ENCODE measurements at regions not wholly inside any gene's neighbourhood (a gene's known extent, or its start where the extent isn't known, plus 50 kb on each side); places are given as distances from the start of the nearest gene placed in this dataset.

GRCh38 chr3:152123457-152123856 is 145.3 kb upstream of the MBNL1 start:
- H3K4me3 ChIP-seq: no peak overlapping the region
- intact Hi-C loops (cut with DNase I): no loop called here
- no peaks in the 10 kb centered on the region for H3K27me3 ChIP-seq (ENCODE audit: insufficient read depth in 3 of 3, low read length in 2 of 3)
- no peak for TF ChIP-seq CTCF (IDR thresholded peaks at IDR 0.05)
- DNase-seq (no peak), ATAC-seq (no peak)
- H3K4me1 ChIP-seq: no peaks in the 10 kb centered on the region
- no peaks in the 10 kb centered on the region for H3K9me3 ChIP-seq
- 75 to 86% (median 84%) methylated on average over 1 of the region's 1 CpG for WGBS, 3 donors
- H3K27ac ChIP-seq: no peak overlapping the region
- H3K36me3 ChIP-seq (ENCODE audit: insufficient read depth in 1 of 2, low read depth in 1 of 2): no peaks in the 10 kb centered on the region

DNA sequence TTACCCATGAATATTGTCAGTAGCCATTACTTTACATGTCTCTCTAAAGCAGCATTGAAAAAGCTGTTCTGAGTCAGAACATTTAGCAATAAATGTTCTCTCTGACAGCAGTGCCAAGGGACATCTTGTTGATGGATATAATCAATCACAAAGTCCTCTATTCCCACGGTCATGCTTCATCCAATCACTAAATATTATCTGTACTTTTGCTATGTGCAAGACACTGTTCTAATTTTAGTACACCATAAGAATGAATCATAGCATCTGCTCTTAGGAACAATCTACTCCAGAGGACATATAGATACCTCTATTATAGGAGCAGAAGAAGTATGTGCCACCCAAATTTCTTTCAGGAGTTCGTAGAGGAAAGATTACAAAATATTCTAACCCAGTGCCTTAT is 142.5 kb upstream of the MBNL1 start:
- H3K27me3 ChIP-seq (ENCODE audit: insufficient read depth in 3 of 3, low read length in 2 of 3): no peaks in the 10 kb centered on the region
- no peak overlapping the region for H3K27ac ChIP-seq
- 78 to 89% (median 86%) methylated on average over 2 of the region's 2 CpGs for WGBS, 3 donors
- ATAC-seq (no peak), DNase-seq (no peak)
- no peaks in the 10 kb centered on the region for H3K9me3 ChIP-seq
- no peak for TF ChIP-seq CTCF (IDR thresholded peaks at IDR 0.05)
- H3K4me1 ChIP-seq: no peaks in the 10 kb centered on the region
- intact Hi-C loops (cut with DNase I): no loop called here
- no peaks in the 10 kb centered on the region for H3K36me3 ChIP-seq (ENCODE audit: insufficient read depth in 1 of 2, low read depth in 1 of 2)
- H3K4me3 ChIP-seq: no peak overlapping the region

GRCh38 chr3:152127058-152127457 is 141.7 kb upstream of the MBNL1 start:
- H3K4me1 ChIP-seq: no peaks in the 10 kb centered on the region
- no peaks in the 10 kb centered on the region for H3K27me3 ChIP-seq (ENCODE audit: insufficient read depth in 3 of 3, low read length in 2 of 3)
- no peak for ATAC-seq
- TF ChIP-seq CTCF (IDR thresholded peaks at IDR 0.05): no peak
- H3K27ac ChIP-seq: no peak overlapping the region
- no peak for DNase-seq
- H3K4me3 ChIP-seq: no peak overlapping the region
- no peaks in the 10 kb centered on the region for H3K36me3 ChIP-seq (ENCODE audit: insufficient read depth in 1 of 2, low read depth in 1 of 2)
- intact Hi-C loops (cut with DNase I): no loop called here
- H3K9me3 ChIP-seq: no peaks in the 10 kb centered on the region
- WGBS, 3 donors: 87 to 94% (median 91%) methylated on average over 4 of the region's 4 CpGs

DNA sequence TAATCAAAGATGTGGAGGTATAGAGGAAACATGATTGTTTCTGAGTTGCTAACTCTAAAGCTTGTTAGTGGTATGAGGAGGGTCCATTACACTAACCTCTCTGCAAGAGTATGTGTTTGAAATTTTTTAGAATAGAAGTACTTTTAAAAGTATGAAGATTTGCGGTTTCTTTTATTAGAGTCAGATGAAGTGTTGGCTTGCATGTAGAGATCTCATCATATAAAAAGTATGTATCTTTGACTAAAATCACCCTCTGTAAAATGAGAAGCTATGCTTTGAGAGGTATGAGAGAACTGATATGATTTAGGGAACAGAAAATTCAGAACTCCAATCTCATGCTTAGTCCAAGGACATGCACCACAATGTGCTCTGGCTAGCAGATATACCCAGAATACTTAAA is 140.4 kb upstream of the MBNL1 start:
- Histone ChIP-seq H3K4me3 (no peak overlapping the region), H3K36me3 (ENCODE audit: insufficient read depth in 1 of 2, low read depth in 1 of 2) (no peaks in the 10 kb centered on the region), H3K9me3 (no peaks in the 10 kb centered on the region), H3K27ac (no peak overlapping the region), H3K27me3 (ENCODE audit: insufficient read depth in 3 of 3, low read length in 2 of 3) (no peaks in the 10 kb centered on the region), H3K4me1 (no peaks in the 10 kb centered on the region)
- intact Hi-C loops (cut with DNase I): no loop called here
- no peak for DNase-seq
- no peak for TF ChIP-seq CTCF (IDR thresholded peaks at IDR 0.05)
- 39 to 88% (median 42%) methylated on average over 1 of the region's 1 CpG for WGBS, 3 donors
- ATAC-seq: no peak

GRCh38 chr3:152139651-152140050 is 129.1 kb upstream of the MBNL1 start:
- intact Hi-C loops (cut with DNase I): no loop called here
- 93 to 95% (median 93%) methylated on average over 3 of the region's 3 CpGs for WGBS, 3 donors

More at GRCh38 chr3:152139651-152140050, 129.1 kb upstream of the MBNL1 start:
- Histone ChIP-seq H3K4me3 (no peak overlapping the region), H3K27me3 (ENCODE audit: insufficient read depth in 3 of 3, low read length in 2 of 3) (no peaks in the 10 kb centered on the region), H3K9me3 (peaks cover 5% of the 10 kb centered on the region), H3K27ac (no peak overlapping the region), H3K4me1 (no peaks in the 10 kb centered on the region), H3K36me3 (ENCODE audit: insufficient read depth in 1 of 2, low read depth in 1 of 2) (no peaks in the 10 kb centered on the region)
- DNase-seq (no peak), ATAC-seq (no peak)
- TF ChIP-seq CTCF (IDR thresholded peaks at IDR 0.05): no peak
